Activated T-cell treated with anti-CD3 and anti-CD28 coated beads, Interleukin-2, amount 50 U/mL, for 24 hours (primary cell): ENCODE measurements at regions not wholly inside any gene's neighbourhood (a gene's known extent, or its start where the extent isn't known, plus 50 kb on each side); places are given as distances from the start of the nearest gene placed in this dataset.
A peak's percentile ranks its signal among the peaks of the same experiment; 100 is the strongest.

Experiments used
- DNase-seq: peaks from one replicate; pipeline ENCODE4 v3.0.0-alpha.2; 2020
- H3K27ac Mint-ChIP-seq: 2 replicates; pipeline ENCODE4 v1.8.0; 2020; ENCODE audit warnings: mild to moderate bottlenecking, mixed read lengths
- H3K27me3 Mint-ChIP-seq: 2 replicates; pipeline ENCODE4 v1.8.0; 2020; ENCODE audit warnings: mixed read lengths
- H3K36me3 Mint-ChIP-seq: 2 replicates; pipeline ENCODE4 v1.8.0; 2020; ENCODE audit warnings: low read depth, mixed read lengths
- H3K4me1 Mint-ChIP-seq: 2 replicates; pipeline ENCODE4 v1.8.0; 2020; ENCODE audit warnings: low read depth, mixed read lengths
- H3K4me3 Mint-ChIP-seq: 2 replicates; pipeline ENCODE4 v1.8.0; 2020; ENCODE audit warnings: mild to moderate bottlenecking, moderate library complexity, mixed read lengths
- H3K9me3 Mint-ChIP-seq: 2 replicates; pipeline ENCODE4 v1.8.0; 2020; ENCODE audit warnings: mixed read lengths

DNA sequence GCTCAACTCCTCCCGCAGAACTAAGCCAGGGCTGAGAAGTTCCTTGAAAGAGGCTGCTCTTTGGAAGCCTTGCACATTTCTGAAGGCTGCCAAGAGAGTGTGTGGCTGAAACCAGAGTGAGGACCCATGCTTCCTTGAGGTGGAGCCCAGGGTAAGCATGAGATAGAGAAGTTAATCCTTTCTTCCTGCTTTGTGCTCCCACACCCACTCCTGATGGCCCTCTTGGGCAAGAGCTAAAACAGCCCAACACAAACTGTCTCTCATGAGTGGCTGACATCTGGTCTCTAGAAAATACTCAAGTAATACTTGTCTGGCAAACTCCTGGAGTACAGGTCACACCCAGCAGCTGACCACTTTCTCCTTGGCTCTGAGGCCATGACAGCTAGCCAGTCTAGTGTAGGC is 523.7 kb downstream of the INSC start:
- H3K4me1 Mint-ChIP-seq: no peaks in the 10 kb centered on the region
- peaks cover 2% of the 10 kb centered on the region for H3K9me3 Mint-ChIP-seq
- H3K36me3 Mint-ChIP-seq: no peaks in the 10 kb centered on the region
- H3K27me3 Mint-ChIP-seq: peaks cover 16% of the 10 kb centered on the region
- DNase-seq: no peak
- no peak overlapping the region for H3K4me3 Mint-ChIP-seq
- no peak overlapping the region for H3K27ac Mint-ChIP-seq

DNA sequence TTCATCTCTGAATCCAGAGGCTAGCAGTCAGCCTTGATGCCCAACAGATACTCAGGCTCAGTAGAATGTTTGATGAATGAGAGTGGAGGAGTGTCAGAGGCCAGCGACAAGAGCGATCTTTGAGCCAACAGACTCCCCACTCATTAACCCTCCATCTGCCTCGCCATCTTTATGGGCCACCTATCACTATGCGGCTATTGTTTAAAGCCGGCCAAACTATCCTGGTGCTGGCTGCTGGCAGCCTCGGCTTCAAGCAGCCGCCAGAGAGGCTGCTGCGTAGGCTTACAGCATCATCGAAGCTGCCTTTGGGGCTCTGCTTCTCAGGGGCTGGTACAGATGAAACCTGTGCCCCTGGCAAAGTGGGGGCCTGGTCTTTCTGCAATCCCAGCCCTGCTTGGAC is 525.6 kb downstream of the INSC start:
- Mint-ChIP-seq H3K9me3 (peaks cover 2% of the 10 kb centered on the region), H3K27ac (no peak overlapping the region), H3K4me3 (no peak overlapping the region), H3K27me3 (peaks cover 17% of the 10 kb centered on the region), H3K36me3 (no peaks in the 10 kb centered on the region), H3K4me1 (no peaks in the 10 kb centered on the region)
- DNase-seq: no peak

DNA sequence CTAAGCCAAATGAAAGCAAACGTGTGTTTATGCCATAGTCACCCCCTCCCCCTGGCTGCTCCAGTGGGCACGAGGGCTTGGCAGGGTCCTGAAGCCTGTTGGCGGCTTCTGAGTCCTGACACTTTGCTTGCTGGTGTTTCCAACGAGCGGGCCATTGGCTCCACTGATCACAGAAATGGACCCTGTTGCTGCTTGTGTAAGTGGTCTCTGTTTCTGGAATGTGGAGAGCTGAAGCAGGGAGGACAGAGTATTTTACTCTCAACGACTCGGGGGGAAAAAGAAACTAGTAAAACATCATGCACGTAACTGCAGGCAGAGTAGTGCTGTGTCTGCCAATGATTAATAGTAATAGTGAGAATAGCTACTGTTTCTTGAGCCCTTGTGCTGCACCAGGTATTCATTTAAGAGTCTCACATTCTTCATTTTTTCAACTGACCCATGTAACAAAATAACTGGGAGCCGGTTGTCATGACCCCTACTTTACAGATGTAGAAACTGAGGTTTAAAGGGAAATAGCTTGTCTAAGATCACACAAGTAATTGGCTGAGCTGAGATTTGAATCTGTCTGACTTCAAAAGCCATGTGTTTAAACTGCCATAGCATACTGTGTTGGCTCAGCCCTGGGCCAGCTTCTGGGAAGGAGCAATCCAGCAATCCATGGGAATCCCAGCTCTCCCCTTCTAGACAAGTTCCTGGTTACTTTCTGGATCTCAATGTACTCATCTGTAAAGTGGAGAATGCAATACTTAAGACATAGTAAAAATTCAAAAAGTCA is 526.7 kb downstream of the INSC start:
- Mint-ChIP-seq H3K9me3 (peaks cover 2% of the 10 kb centered on the region), H3K27me3 (peaks cover 12% of the 10 kb centered on the region), H3K4me3 (no peak overlapping the region), H3K36me3 (no peaks in the 10 kb centered on the region), H3K27ac (no peak overlapping the region), H3K4me1 (no peaks in the 10 kb centered on the region)
- DNase-seq: no peak

DNA sequence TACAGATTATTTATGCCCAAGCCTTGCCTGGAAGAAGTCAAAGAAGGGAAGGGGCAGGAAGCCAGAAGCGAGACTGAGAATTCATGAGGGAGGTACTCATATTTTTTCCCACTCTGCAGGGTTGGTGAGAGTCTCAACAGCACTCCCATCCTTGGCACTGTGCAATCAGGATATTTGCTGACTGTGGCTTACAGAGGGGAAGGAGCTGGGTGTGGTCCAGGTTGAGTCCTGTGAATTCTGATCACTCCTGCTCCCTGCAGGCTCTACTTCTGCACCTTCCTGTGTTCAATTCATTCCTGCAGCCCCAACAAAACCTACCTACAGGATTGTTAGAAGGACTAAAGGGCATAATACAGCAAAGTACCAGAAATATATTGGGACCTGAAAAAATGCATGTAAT is 530.5 kb downstream of the INSC start:
- Mint-ChIP-seq H3K27me3 (peaks cover 8% of the 10 kb centered on the region), H3K27ac (no peak overlapping the region), H3K9me3 (no peaks in the 10 kb centered on the region), H3K36me3 (no peaks in the 10 kb centered on the region), H3K4me3 (no peak overlapping the region), H3K4me1 (no peaks in the 10 kb centered on the region)
- no peak for DNase-seq

DNA sequence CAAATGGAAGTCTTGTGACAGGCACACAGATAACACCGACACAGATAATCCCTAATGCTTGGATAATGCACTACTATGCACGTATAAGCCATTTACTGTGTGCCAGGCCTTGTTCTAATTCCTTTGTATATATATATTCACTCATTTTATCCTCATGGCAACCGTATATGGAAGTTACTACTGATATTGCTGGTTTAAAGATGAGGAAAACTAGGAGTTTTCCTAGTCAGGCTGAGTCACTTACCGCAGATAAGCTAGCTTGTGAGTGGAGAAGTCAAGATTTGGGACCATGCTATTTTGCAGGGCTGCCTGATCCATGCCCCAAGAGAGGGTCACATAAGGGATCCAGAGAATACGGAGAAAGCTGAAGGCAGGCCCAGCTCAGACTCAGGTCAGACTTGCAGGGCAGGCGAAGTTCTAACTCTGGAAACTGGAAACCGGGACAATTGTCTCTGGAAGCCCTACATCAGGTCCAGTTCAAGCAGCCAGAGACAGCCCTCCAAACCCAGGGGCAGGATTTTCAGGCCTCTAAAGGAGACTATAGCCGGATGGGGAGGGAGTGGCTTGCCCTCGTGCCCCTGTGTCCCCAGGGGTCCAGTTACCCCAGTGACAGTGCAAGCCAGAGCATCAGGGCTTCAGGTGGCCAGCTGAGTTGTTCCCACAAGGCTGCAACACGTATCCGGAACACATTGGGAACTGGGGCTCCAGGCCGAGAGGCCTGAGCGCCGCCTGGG is 534.8 kb downstream of the INSC start:
- Mint-ChIP-seq H3K4me1 (peaks cover 4% of the 10 kb centered on the region), H3K9me3 (no peaks in the 10 kb centered on the region), H3K27me3 (peaks cover 29% of the 10 kb centered on the region)

DNA sequence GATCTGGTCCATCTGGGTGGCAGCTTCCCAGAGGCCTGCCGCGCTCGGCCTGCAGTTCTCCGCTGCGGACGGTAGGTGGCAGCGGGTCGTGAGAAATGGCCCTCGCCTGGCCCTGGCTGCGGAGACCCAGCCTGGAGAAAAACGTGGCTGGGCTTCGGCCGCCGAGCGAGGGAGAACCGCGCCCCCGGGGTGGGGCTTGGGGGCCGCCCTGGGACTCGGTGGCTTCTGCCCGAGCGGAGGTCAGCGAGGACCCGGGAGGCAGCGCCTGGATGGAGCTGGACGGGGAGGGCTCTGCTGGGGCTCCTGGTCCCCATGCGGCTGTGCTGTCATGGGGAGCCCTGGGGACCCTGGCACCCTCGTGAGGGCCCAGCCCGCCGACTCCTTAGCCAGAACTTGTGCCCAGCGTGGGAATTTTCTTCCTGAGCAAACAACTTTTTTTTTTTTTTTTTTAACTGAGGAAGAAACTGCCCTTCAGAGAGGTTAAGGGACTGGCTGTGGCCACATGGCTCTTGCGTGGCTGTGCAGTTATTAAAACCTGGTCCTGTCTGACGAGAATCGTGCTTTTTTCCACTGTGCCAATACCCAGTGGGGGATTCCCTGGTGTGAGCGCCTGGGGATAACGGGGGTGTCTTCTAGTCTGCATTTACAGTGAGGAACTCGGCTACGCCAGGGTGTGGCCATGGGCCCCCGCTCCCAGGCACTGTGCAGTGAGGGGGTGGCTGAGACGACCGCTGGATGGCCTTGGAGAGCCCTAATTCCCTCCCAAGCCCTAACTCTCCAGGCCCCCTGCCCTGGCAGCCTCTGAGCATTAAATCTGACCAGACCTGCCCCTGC is 535.6 kb downstream of the INSC start:
- Mint-ChIP-seq H3K4me3 (no peak overlapping the region), H3K36me3 (no peaks in the 10 kb centered on the region), H3K27ac (no peak overlapping the region), H3K9me3 (no peaks in the 10 kb centered on the region), H3K4me1 (peaks cover 4% of the 10 kb centered on the region), H3K27me3 (peaks cover 29% of the 10 kb centered on the region)
- peak; percentile 84 for DNase-seq

More for the DNA sequence above, 534.8 kb downstream of the INSC start:
- H3K36me3 Mint-ChIP-seq: no peaks in the 10 kb centered on the region
- no peak overlapping the region for H3K4me3 Mint-ChIP-seq
- H3K27ac Mint-ChIP-seq: no peak overlapping the region
- DNase-seq: no peak

DNA sequence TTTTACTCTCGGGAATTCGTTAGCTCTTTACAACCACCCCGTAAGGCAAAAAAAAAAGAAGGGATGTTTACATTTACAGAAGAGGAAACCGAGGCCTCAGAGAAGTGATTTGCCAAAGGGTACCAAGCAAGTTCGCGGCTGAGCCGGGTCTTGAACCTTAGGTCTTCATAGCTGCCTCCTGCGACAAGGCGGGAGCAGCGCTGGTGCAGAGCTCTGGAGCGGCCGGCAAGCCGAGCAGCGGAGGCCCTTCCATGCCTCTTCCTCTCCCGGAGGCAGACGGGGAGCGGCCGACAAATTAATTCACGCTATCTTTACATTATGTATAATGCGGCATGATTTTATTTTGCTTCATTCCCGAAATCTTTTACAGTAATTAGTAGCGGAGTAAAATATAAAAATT is 536.3 kb downstream of the INSC start:
- H3K36me3 Mint-ChIP-seq: no peaks in the 10 kb centered on the region
- no peaks in the 10 kb centered on the region for H3K9me3 Mint-ChIP-seq
- peaks cover 29% of the 10 kb centered on the region for H3K27me3 Mint-ChIP-seq
- H3K4me3 Mint-ChIP-seq: no peak overlapping the region
- H3K4me1 Mint-ChIP-seq: peaks cover 4% of the 10 kb centered on the region
- H3K27ac Mint-ChIP-seq: no peak overlapping the region
- no peak for DNase-seq

DNA sequence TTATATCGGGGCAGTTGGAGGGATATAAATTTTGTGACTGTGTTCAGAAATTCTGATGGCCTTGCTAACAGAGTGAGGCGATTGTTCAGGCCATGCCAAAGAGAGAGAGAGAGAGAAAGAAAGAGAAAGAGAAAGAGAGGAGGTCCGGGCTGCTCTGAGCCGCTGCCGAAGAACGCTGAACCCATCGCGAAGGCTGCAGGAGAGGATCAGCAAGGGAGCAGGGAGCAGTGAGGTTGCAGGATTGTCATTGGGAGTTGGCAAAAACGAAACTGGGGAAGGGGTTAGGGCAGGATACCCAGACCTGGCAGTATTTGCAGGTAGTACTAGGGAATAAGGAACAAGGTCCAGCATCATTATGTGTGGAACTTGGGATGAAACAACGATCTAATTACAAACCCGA is 537.1 kb downstream of the INSC start:
- Mint-ChIP-seq H3K36me3 (no peaks in the 10 kb centered on the region), H3K27ac (no peak overlapping the region), H3K4me1 (peaks cover 4% of the 10 kb centered on the region), H3K9me3 (no peaks in the 10 kb centered on the region), H3K27me3 (peaks cover 29% of the 10 kb centered on the region), H3K4me3 (no peak overlapping the region)
- no peak for DNase-seq

DNA sequence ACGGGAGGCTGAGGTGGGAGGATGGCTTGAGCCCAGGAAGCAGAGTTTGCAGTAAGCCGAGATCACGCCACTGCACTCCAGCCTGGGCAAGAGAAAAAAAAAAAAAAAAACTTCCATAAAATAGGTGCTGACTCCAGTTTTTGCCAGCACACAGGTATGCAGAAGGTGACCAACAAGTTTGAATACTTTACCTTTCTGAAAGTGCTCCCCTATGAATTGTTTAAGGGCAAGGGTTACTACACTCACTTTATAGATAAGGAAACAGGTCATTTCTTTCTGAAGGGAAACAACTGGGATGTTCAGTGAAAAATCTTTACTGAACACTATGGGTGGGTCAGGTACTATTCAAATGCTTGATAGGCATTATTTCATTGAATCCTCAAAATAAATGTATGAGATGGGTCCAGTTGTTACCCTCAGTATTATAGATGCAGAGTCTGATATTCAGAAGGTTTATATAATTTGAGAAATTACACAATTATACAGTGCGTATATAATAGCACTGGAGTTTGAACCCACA is 538.5 kb downstream of the INSC start:
- H3K27me3 Mint-ChIP-seq: peaks cover 29% of the 10 kb centered on the region
- no peak overlapping the region for H3K27ac Mint-ChIP-seq
- H3K4me1 Mint-ChIP-seq: peaks cover 4% of the 10 kb centered on the region
- no peaks in the 10 kb centered on the region for H3K9me3 Mint-ChIP-seq
- no peak for DNase-seq
- no peak overlapping the region for H3K4me3 Mint-ChIP-seq
- no peaks in the 10 kb centered on the region for H3K36me3 Mint-ChIP-seq

DNA sequence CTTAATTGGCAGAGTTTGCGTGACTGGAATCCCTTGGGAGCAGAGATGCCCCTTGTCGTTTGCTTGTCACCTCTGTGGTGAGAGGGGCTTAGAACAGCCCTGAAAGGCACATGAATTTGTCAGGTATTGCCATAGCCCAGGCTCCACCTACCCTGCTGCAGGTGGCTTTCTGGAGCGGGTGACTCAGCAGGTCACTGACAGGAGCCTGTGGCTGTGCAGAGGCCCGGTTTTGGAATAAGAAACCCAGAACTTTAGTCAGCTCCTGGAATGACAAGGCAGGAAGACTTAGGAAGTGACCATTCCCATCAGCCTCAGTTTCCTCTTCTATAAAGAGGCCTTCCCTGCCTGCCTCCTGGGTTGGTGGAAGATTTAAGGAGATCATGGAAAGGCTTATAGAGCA is 539.7 kb downstream of the INSC start:
- Mint-ChIP-seq H3K27ac (no peak overlapping the region), H3K4me1 (peaks cover 4% of the 10 kb centered on the region), H3K36me3 (no peaks in the 10 kb centered on the region), H3K9me3 (no peaks in the 10 kb centered on the region), H3K4me3 (no peak overlapping the region), H3K27me3 (peaks cover 29% of the 10 kb centered on the region)
- no peak for DNase-seq

DNA sequence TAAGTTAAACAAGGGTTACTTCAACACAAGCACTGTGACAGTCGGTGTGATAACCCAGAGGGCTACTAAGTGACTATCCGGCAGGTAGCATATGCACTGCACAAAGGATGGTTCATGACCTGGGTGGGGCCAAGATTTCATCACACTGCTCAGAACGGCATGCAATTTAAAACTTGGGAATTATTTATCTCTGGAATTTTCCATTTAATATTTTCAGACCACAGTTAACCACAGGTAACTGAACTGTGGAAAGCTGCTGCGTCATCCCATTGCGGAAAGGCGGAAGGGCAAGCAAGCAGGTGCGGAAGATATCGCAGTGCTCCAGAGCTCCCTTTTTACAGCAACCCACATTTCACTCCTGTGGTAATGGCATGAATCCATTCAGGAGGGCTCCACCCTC is 540.8 kb downstream of the INSC start:
- no peak for DNase-seq
- no peak overlapping the region for H3K27ac Mint-ChIP-seq
- H3K27me3 Mint-ChIP-seq: peaks cover 28% of the 10 kb centered on the region
- no peaks in the 10 kb centered on the region for H3K9me3 Mint-ChIP-seq
- peaks cover 4% of the 10 kb centered on the region for H3K4me1 Mint-ChIP-seq
- H3K36me3 Mint-ChIP-seq: no peaks in the 10 kb centered on the region
- no peak overlapping the region for H3K4me3 Mint-ChIP-seq

DNA sequence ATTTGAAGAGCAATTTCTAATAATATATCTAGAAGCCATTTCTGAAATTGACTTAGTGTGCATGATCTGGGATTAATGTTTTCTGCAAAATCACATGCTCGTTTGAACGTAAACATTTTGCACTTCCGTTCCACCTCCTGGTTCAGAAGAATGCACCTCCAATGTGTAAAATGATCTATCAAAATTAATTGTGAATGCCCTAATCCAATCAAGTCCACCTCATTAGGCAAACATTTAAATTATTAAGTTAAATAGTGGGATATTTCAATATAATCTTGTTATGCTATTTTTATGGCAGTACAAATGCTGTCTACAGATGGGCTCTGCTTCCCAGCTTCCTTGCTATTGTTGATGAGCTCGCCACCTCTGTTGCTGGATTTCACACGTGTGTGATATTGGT is 542.5 kb downstream of the INSC start:
- peaks cover 11% of the 10 kb centered on the region for H3K27me3 Mint-ChIP-seq
- H3K9me3 Mint-ChIP-seq: no peaks in the 10 kb centered on the region

DNA sequence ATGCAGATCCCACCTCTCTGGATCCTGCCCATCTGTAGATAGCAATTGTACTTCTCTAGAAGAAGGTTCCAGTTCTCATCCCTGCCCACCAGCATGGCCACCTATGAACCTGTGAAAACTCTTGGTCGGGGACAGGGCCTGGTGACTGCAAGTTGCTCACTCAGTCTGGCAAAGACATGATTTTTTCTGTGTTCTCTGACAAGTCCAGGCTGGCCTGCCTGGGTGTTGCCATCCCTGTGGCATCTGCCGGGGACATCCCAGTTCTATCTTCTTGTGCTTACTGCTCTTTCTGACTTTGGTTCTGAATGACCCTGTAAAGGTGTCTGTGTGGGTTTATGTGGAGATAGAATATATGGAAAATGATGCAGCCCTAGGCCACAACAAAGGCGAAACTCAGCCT is 545.8 kb downstream of the INSC start:
- Mint-ChIP-seq H3K4me1 (no peaks in the 10 kb centered on the region), H3K36me3 (no peaks in the 10 kb centered on the region), H3K4me3 (no peak overlapping the region), H3K27me3 (no peaks in the 10 kb centered on the region), H3K27ac (no peak overlapping the region), H3K9me3 (no peaks in the 10 kb centered on the region)
- no peak for DNase-seq

More for the DNA sequence above, 542.5 kb downstream of the INSC start:
- no peak for DNase-seq
- Mint-ChIP-seq H3K4me3 (no peak overlapping the region), H3K27ac (no peak overlapping the region), H3K4me1 (no peaks in the 10 kb centered on the region), H3K36me3 (no peaks in the 10 kb centered on the region)

DNA sequence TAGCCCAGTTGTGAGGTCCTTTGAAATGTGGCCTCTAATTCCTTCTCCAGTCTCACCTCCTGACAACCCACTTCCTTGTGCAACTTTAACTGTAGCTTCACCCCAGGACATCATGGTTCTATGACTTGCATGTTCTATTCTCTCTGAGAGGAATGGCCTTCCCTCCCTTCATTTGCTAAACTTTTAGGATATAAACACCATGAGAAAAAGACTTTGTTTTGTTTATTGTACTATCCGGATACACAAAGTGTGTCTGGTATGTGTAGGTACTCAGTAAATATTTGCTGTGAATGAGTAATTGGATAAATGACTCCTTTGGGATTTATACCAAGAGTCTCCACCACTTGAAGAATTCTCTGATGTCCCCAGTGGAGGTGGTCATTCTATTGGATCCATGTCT is 547.6 kb downstream of the INSC start:
- no peak overlapping the region for H3K4me3 Mint-ChIP-seq
- no peaks in the 10 kb centered on the region for H3K4me1 Mint-ChIP-seq
- H3K9me3 Mint-ChIP-seq: no peaks in the 10 kb centered on the region
- no peak for DNase-seq
- H3K27ac Mint-ChIP-seq: no peak overlapping the region
- no peaks in the 10 kb centered on the region for H3K36me3 Mint-ChIP-seq
- H3K27me3 Mint-ChIP-seq: no peaks in the 10 kb centered on the region
